Neural cell (in vitro differentiated cells): ENCODE measurements at regions not wholly inside any gene's neighbourhood (a gene's known extent, or its start where the extent isn't known, plus 50 kb on each side); places are given as distances from the start of the nearest gene placed in this dataset.

Experiments
- H2AFZ ChIP-seq: fragments of 200-600, 300-800 bp; sonication (generic), shearing (Covaris generic); 2 replicates; pipeline ENCODE4 v1.6.0; 2014; ENCODE audit warnings: low read depth, mild to moderate bottlenecking, antibody characterized with exemption, low read length, moderate library complexity
- H3F3A ChIP-seq: fragments of 200-600 bp; shearing (Covaris generic); 2 replicates; pipeline ENCODE4 v1.6.1; 2016; ENCODE audit warnings: mild to moderate bottlenecking, moderate library complexity, mixed read lengths, antibody characterized with exemption, low read length; ENCODE audit not compliant: insufficient read depth, poor library complexity, severe bottlenecking
- H3K27ac ChIP-seq: fragments of 200-600, 300-800 bp; sonication (generic), shearing (Covaris generic); 2 replicates; pipeline ENCODE4 v1.5.1; 2014; ENCODE audit warnings: mild to moderate bottlenecking, low read length, moderate library complexity
- H3K27me3 ChIP-seq: fragments of 300-800, 200-600 bp; sonication (generic), shearing (Covaris generic); 2 replicates; pipeline ENCODE4 v1.6.0; 2014; ENCODE audit warnings: mild to moderate bottlenecking, low read depth, low read length, moderate library complexity; ENCODE audit not compliant: insufficient read depth
- H3K36me3 ChIP-seq: fragments of 300-800, 200-600 bp; sonication (generic), shearing (Covaris generic); 2 replicates; pipeline ENCODE4 v1.5.1; 2014; ENCODE audit warnings: mild to moderate bottlenecking, antibody characterized with exemption, low read length, moderate library complexity; ENCODE audit not compliant: insufficient read depth
- H3K4me2 ChIP-seq: fragments of 300-800, 200-600 bp; sonication (generic), shearing (Covaris generic); 2 replicates; pipeline ENCODE4 v1.6.0; 2014; ENCODE audit warnings: mild to moderate bottlenecking, low read length
- H3K4me3 ChIP-seq: fragments of 300-800, 200-600 bp; sonication (generic), shearing (Covaris generic); 2 replicates; pipeline ENCODE4 v1.5.1; 2014; ENCODE audit warnings: mild to moderate bottlenecking, low read length, moderate library complexity
- H3K79me2 ChIP-seq: fragments of 200-600 bp; shearing (Covaris generic); replicated peaks from 2 replicates; pipeline ENCODE4 v1.6.0; 2014; ENCODE audit warnings: mild to moderate bottlenecking, low read length, moderate library complexity; ENCODE audit not compliant: insufficient read depth
- H3K9ac ChIP-seq: fragments of 300-800, 200-600 bp; sonication (generic), shearing (Covaris generic); 2 replicates; pipeline ENCODE4 v1.6.1; 2016; ENCODE audit warnings: mild to moderate bottlenecking, low read length, mixed read lengths
- H3K9me2 ChIP-seq: fragments of 200-600 bp; shearing (Covaris generic); 2 replicates; pipeline ENCODE4 v1.6.1; 2016; ENCODE audit warnings: mild to moderate bottlenecking, low read length, mixed read lengths; ENCODE audit not compliant: insufficient read depth
- H3K9me3 ChIP-seq: fragments of 200-600, 300-800 bp; sonication (generic), shearing (Covaris generic); 2 replicates; pipeline ENCODE4 v1.6.1; 2016; ENCODE audit warnings: mild to moderate bottlenecking, mixed run types, low read length, moderate library complexity, mixed read lengths
- H4K20me1 ChIP-seq: fragments of 200-600 bp; shearing (Covaris generic); 2 replicates; pipeline ENCODE4 v1.6.1; 2016; ENCODE audit warnings: mild to moderate bottlenecking, mixed run types; ENCODE audit not compliant: insufficient read depth
- CTCF ChIP-seq: fragments of 450-650 bp; IDR thresholded peaks from 2 replicates; pipeline ENCODE4 v1.5.1; 2014; ENCODE audit warnings: antibody characterized with exemption, mild to moderate bottlenecking, moderate library complexity; ENCODE audit not compliant: poor library complexity, severe bottlenecking
- EP300 ChIP-seq: fragments of 450-650 bp; conservative IDR thresholded peaks from 2 replicates; pipeline ENCODE4 v1.6.1; 2014; ENCODE audit warnings: antibody characterized with exemption, mild to moderate bottlenecking, moderate library complexity; ENCODE audit not compliant: poor library complexity, severe bottlenecking
- EZH2 ChIP-seq: fragments of 200-600, 300-800 bp; shearing (Covaris generic), sonication (generic); IDR thresholded peaks from 2 replicates; pipeline ENCODE4 v1.6.1; 2014; ENCODE audit warnings: antibody characterized with exemption, low read length, borderline replicate concordance, mild to moderate bottlenecking; ENCODE audit not compliant: insufficient read depth, poor library complexity, severe bottlenecking
- MXI1 ChIP-seq: fragments of 450-650 bp; conservative IDR thresholded peaks from 2 replicates; pipeline ENCODE4 v1.6.1; 2014; ENCODE audit warnings: antibody characterized with exemption, mild to moderate bottlenecking; ENCODE audit not compliant: poor library complexity, severe bottlenecking
- POLR2AphosphoS5 ChIP-seq: IDR thresholded peaks from 2 replicates; pipeline ENCODE4 v1.6.1; 2012
- RAD21 ChIP-seq: fragments of 450-650 bp; conservative IDR thresholded peaks from 2 replicates; pipeline ENCODE4 v1.6.1; 2014; ENCODE audit warnings: antibody characterized with exemption, mild to moderate bottlenecking, moderate library complexity
- SMC3 ChIP-seq: fragments of 450-650 bp; conservative IDR thresholded peaks from 2 replicates; pipeline ENCODE4 v1.6.1; 2014; ENCODE audit warnings: antibody characterized with exemption, mild to moderate bottlenecking, moderate library complexity; ENCODE audit not compliant: poor library complexity
- TAF1 ChIP-seq: IDR thresholded peaks from 2 replicates; pipeline ENCODE4 v1.6.1; 2012; ENCODE audit warnings: low read depth
- TF ChIP-seq, protein P1 (sequence below): IDR thresholded peaks from 2 replicates; pipeline ENCODE4 v1.6.1; 2012; ENCODE audit warnings: borderline replicate concordance

DNA sequence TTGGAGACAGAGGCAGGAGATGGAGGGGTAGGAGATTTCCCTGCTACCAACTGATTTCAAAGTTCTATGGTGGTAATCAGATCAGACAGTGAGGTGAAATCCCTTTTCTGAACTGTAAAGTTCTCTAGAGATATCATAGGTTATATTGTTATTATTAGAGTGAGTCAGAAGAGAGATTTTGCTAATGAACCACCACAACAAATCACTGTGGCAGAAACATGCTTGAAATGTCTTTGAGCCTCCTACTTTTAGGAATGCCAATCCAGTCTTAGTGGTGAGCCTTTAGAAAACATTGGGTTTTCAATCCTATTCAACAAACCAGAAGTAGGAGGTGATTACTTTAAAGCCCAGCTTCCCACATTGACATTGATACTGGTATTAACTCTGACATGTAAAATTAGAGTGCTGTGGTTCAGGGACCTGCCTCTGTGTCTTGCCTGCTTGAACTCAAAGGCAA, 136.7 kb upstream of the CNR1 start:
- Histone ChIP-seq H3K36me3 (no peaks in the 10 kb centered on the region), H3K4me3 (no peak overlapping the region), H3K9ac (no peak overlapping the region), H4K20me1 (no peaks in the 10 kb centered on the region), H3K9me3 (no peaks in the 10 kb centered on the region), H2AFZ (no peak overlapping the region), H3K27me3 (no peaks in the 10 kb centered on the region), H3K79me2 (no peaks in the 10 kb centered on the region), H3K9me2 (no peaks in the 10 kb centered on the region), H3K27ac (no peak overlapping the region), H3K4me2 (no peak overlapping the region), H3F3A (no peaks in the 10 kb centered on the region)
- TF ChIP-seq SMC3 (no peak), RAD21 (no peak), EZH2 (no peak), MXI1 (no peak), CTCF (no peak), TAF1 (no peak), EP300 (no peak), POLR2AphosphoS5 (no peak)
- TF ChIP-seq, protein P1, sequence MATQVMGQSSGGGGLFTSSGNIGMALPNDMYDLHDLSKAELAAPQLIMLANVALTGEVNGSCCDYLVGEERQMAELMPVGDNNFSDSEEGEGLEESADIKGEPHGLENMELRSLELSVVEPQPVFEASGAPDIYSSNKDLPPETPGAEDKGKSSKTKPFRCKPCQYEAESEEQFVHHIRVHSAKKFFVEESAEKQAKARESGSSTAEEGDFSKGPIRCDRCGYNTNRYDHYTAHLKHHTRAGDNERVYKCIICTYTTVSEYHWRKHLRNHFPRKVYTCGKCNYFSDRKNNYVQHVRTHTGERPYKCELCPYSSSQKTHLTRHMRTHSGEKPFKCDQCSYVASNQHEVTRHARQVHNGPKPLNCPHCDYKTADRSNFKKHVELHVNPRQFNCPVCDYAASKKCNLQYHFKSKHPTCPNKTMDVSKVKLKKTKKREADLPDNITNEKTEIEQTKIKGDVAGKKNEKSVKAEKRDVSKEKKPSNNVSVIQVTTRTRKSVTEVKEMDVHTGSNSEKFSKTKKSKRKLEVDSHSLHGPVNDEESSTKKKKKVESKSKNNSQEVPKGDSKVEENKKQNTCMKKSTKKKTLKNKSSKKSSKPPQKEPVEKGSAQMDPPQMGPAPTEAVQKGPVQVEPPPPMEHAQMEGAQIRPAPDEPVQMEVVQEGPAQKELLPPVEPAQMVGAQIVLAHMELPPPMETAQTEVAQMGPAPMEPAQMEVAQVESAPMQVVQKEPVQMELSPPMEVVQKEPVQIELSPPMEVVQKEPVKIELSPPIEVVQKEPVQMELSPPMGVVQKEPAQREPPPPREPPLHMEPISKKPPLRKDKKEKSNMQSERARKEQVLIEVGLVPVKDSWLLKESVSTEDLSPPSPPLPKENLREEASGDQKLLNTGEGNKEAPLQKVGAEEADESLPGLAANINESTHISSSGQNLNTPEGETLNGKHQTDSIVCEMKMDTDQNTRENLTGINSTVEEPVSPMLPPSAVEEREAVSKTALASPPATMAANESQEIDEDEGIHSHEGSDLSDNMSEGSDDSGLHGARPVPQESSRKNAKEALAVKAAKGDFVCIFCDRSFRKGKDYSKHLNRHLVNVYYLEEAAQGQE: no peak

DNA sequence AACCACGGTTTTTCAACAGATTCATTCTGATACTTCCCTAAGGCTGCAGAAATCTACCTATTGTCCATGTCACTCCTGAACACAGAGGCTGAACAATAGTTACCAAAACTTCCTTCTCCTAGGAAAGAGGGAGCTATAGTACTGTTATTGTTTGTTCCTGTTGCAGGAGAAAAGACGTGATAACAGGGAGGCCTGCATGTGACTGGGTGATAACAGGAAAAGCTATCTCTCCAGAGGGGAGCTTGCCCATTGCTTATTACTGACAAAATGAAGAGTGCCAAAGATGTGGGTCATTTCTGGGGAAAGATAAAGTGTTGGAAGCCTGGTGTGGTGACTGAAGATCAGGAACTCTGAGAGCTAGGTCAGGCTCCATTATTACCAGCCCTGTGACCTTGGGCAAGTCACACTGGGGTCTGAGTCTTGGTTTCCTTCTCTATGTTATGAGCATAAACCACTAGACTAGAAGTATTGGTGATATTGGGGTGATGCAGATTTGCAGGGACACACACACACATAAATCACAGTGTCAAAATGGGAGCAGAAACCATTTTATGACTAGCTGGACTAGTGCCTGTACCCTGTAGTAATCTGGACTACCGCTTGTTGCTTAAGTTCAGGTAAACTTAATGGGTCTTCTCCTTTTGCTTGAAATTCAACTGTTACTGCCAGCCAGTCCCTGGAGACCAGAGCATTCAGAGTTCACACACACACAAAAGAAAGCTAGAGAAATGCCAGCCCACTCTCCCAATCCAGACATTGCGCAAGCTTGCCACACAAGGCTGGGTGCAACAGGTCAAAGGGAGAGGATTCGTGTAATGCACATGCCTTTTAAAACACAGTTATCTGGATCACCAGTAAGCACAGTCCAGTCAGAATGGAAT, 136.0 kb upstream of the CNR1 start:
- no peaks in the 10 kb centered on the region for H3F3A ChIP-seq

More for the DNA sequence above, 136.0 kb upstream of the CNR1 start:
- no peaks in the 10 kb centered on the region for H3K27me3 ChIP-seq
- no peaks in the 10 kb centered on the region for H4K20me1 ChIP-seq
- H3K9ac ChIP-seq: no peak overlapping the region
- H3K36me3 ChIP-seq: no peaks in the 10 kb centered on the region
- H3K79me2 ChIP-seq: no peaks in the 10 kb centered on the region
- no peak overlapping the region for H3K4me3 ChIP-seq
- no peaks in the 10 kb centered on the region for H3K9me3 ChIP-seq
- H3K27ac ChIP-seq: no peak overlapping the region
- H3K9me2 ChIP-seq: no peaks in the 10 kb centered on the region
- no peak overlapping the region for H2AFZ ChIP-seq
- H3K4me2 ChIP-seq: no peak overlapping the region
- TF ChIP-seq MXI1: no peak
- TF ChIP-seq RAD21: no peak
- TF ChIP-seq CTCF: no peak
- TF ChIP-seq EP300: no peak
- TF ChIP-seq POLR2AphosphoS5: no peak
- TF ChIP-seq SMC3: no peak
- TF ChIP-seq EZH2: no peak
- TF ChIP-seq, protein P1: no peak
